Activated effector memory CD4-positive, alpha-beta T cell treated with anti-CD3 and anti-CD28 coated beads, Interleukin-2, amount 50 U/mL, for 16 hours (primary cell): ENCODE measurements at regions not wholly inside any gene's neighbourhood (a gene's known extent, or its start where the extent isn't known, plus 50 kb on each side); places are given as distances from the start of the nearest gene placed in this dataset.

Experiments used
- DNase-seq: peaks from one replicate; pipeline ENCODE4 v3.0.0-alpha.2; 2020

DNA sequence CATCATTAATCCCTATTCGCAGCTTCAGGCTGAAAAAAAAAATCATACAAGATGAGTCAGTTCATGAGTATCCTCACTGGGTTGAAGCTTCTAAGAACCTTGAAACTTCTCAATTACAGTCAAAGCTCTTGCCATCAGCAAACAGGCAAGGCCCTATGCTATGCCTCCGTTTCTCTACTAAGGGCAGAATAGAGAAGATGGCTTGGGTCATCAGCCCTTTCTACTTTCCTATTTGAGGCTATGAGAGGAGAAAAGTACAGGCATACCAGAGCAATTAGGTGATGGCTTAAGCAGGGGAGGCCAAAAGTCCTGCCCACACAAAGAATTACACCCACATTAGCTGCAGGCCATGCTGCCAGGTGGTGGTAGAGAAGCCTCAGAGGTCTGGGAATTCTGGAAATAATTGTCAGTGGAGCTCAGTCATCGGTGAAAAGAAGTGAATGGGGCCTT is 89.0 kb downstream of the MRPL46 start:
- no peak for DNase-seq

GRCh38 chr15:88377509-88377908 is 89.7 kb downstream of the MRPL46 start:
- no peak for DNase-seq

DNA sequence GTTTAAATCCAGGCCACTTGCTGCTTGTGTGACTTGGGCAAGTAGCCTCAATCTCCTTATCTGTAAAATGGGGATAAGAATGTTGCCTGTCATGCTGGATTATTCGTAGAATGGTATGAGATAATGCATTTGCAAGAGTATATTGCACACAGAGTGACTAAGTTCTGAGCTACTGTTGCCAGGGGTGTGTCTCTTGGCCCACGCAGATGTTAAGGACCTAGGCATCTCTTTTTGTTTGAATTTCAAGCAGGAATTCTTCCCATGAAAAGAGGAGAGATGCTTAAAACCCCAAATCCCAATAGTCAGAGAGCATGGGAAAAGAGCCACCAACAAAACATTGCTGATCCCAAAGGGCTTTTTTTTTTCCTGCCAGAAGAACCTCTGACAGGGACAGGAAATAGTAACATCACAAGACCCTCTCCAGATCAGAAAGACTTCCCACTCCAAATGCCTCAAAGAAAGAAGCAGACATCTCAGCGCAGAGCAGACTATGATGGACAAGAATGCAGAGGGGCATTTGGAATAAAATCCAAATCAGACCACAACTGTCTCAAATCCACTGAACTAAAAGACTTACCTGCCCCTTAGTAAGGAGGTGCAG is 90.5 kb downstream of the MRPL46 start:
- DNase-seq: no peak

DNA sequence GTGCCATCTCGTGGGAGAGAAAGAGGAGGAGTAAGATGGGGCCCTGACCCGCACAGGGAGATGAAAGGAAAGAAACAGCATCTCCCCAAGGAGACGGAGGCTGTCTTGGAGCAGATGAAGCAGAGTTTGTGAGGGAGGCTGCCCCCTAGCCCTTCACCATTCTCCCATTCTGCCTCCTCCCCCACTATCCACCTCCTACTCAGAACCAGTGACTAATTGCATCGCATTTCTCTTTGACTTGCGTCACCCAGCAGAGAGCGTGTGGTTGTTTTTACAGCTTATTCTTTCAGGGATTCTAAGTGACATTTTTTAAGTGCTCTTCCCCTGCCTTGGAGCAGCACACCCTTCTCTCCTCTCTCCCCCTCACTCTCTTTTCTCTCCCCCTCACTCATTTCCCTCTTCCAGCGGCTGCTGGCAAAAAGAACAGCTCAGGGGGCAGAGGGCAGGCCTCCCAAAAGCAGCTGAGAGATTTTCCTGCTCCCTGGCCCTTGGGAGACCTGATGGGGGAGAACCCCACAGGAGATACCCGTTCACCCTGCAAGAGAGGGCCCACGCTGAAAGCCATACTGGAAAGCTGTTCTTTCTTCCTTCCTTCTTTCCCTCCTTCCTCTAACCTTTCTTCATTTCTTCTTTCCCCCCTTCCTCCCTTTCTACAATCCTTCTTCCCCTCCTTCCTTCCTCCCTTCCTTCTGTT is 91.8 kb downstream of the MRPL46 start:
- no peak for DNase-seq

DNA sequence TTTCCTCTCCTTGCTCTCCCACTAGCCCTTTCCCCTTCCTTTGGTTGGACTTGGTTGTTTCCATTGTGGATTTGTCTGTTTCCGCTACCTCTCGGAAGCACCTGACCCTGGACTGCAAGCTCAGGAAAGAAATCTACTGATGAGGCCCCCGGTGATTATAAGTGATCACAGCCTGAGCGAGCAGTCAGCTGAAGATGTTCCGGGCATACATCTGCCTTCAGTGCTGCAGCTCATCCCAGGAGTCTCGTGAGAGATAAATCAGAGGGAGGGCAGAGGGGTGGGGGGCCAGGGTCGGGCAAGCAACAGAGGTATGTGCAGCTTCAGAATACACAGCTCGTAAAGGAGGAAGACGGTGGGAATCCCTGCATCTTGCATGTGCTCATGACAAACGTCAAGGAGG is 102.1 kb downstream of the MRPL46 start:
- DNase-seq: no peak

DNA sequence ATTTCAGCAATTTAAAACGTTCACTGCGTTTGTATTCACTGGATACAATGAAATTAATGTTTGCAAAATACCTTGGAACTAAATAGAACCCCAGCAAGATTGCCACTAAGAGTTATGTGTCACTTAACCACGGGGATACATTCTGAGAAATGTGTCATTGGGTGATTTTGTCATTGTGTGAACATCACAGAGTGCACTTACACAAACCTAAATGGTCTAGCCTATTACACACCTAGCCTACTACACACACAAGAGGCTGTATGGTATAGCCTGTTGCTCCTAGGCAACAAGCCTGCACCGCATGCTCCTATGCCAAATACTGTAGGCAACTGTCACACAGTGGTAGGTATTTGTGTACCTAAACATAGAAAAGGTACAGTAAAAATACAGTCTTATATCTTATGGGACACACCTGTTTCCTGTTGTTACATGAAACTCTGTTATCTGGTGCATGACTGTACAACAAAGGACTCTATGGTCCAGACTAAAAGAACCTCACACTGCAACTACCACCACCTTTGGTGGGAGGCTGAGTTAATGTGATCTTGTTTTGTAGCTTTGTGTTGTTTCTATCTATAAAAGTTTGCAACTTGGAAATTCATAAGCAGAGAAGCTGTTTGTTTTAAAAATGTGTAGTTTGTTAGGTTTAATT is 92.2 kb upstream of the NTRK3 start:
- DNase-seq: no peak

- DNase-seq: no peak
Measured at GRCh38 chr15:88345962-88346361, 89.4 kb upstream of the NTRK3 start.

- no peak for DNase-seq
Measured at GRCh38 chr15:88344786-88345185, 88.2 kb upstream of the NTRK3 start.

DNA sequence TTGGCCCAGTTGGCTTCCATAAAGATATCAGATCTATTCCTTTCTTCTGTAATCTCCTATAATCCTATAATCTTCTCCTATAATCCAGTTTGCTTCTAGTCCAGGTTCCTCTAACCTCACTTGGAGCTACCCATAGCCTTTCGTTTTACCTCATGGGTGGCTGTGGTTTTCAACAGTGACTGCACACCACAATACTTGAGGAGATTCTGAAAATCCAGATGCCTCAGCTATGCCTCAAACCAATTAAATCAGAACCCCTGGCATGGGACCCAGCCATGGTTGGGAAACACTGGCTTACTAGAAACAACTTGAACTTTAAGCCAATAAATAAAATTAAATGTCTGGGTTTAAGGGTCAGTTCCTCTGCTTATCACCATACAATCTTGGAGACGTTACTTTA is 86.1 kb upstream of the NTRK3 start:
- DNase-seq: no peak

DNA sequence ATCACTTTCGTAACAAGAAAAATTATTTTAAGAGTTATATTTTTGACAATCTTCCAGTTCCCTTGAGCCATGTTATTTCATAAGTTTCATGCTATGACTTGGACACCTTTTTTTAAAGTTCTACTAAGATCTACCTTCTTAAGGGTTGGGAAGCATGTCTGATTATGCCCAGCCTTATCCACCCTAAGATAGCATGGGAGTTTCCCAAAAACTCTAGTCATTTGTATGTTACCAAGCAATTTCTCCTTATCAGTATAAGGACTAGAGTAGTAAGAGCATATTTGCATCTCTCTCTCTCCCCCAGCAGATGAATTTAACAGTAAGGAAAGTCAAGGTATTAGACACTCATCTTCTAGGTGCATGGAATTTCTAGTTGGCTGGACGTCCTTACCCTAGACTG is 85.1 kb upstream of the NTRK3 start:
- no peak for DNase-seq

DNA sequence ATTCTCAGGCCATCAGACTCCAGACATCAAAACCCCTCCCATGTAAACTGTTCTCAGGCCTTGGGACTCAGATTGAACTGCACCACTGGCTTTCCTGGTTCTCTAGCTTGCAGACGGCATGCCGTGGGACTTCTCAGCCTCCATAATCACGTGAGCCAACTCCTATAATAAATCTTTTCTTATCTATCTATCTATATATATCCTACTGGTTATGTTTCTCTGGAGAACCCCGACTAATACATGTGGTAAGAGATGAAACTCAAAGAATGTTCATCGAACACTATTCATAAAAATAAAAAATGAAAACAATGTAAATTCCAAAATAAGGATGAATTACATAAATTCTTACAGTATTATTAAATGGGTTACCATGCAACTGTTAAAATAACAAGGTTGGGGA is 84.5 kb upstream of the NTRK3 start:
- no peak for DNase-seq

- no peak for DNase-seq
Measured at GRCh38 chr15:88337993-88338392, 81.5 kb upstream of the NTRK3 start.

- DNase-seq: no peak
Measured at GRCh38 chr15:88335074-88335473, 78.5 kb upstream of the NTRK3 start.

DNA sequence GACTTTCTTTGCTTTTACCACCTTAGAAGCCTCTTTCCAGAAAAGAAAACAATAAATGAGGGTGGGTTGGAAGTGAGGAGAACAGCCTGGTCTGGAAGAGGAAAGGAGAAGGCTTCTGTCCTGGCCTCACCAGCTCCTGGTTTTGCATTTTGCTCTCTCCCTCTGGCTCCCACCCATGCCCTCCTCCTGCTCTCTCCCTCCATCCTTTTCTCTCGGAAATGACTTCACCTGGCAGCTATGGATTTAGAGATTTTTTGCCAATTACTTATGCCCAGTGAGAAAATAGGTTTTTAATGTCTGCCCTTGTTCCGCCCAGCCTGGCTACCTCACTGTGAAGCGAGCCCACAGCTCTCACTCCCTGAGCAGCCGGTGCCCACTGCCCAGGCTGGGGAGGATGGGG is 77.9 kb upstream of the NTRK3 start:
- no peak for DNase-seq

DNA sequence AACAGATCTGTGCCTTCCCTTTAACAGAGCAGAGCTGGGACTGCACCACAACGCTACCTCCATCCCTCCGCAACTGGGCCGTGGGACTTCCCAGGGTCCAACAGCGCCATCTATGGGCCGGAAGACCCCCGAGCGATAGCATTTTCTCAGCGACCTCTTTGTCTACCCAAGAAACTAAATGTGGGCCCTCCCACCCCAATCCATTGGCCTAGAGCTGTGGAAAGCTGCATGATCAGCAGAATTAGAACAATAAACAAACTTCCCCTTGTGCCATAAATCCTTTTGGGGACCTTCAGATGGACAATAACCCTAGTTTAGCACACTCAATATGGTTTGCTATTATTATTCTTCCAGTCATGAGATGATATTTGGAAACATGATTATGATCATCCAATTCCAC is 74.8 kb upstream of the NTRK3 start:
- DNase-seq: peak; percentile 76

DNA sequence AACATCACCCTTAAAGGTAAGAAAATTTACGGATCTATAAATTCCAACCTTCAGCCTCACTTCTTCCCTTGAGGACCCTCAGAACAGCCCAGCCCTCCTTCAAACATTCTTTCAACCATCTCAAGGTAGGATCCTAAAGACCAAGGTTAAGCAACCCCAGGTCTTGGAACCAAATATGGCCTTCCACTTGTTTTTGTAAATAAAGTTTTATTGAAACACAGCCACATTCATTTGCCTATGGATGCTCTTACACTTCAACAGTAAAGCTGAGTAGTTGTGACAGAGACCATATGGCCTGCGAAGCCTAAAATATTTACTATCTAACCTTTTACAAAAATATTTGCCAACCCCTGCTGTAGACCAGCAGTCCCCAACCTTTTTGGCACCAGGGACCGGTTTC is 70.4 kb upstream of the NTRK3 start:
- no peak for DNase-seq

- no peak for DNase-seq
Measured at GRCh38 chr15:88324741-88325065, 68.2 kb upstream of the NTRK3 start.

DNA sequence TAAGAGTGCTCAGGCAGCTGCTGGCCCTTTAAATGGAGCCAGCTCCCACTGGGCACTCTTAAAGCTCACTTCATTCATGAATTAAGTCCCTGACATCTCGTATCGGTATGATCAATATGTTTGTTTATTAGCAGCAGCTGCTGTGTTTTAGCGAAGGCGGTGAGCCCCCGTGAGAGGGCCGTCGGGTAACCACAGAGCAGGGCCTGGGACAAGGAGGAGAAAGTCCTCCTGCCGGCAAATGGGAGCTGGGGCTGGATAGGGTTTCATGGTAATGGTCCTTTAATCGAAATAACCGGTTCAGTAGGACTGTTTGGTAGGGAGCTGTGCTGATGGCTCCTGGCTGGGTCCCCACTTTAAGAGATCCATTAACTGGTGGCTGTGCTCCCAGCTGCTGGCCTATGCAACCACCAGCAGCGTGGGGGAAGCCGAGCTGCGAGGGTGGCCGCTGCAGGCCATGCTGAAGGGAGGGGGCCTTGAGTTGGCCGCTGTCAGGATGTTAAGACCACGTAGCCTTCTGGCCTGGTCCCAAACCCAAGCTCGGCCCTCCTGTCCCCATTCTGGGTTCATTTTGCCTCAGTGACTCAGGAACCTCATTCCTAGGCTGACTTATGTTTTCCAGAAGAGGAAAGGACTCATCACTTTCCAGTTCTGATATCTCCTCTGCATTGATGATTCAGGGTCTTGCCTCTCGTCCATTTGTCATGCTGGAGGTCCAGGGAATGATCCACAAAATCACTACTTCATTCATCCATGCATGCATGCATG is 67.6 kb upstream of the NTRK3 start:
- DNase-seq: no peak

DNA sequence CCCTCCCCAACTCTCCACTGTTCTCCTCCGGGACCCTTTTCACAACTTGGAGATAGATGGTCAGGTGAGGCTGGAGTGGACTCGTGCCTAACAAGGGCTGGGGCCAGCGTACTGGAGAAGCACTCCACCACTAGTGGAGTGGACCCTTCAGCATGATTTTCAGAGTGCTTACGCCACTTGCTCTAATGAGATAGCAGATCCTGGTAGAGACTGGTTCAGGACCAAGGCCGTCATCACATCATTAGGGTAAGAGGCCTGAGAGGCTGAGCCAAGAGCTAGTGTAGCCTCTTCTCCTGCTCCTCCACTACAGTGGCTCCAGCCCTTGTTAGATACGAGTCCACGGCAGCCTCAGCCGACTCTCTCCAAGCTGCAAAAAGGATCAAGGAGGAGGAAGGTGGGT is 66.9 kb upstream of the NTRK3 start:
- no peak for DNase-seq

GRCh38 chr15:88322461-88322860 is 65.9 kb upstream of the NTRK3 start:
- no peak for DNase-seq

- DNase-seq: no peak
Measured at GRCh38 chr15:88321271-88321670, 64.7 kb upstream of the NTRK3 start.

DNA sequence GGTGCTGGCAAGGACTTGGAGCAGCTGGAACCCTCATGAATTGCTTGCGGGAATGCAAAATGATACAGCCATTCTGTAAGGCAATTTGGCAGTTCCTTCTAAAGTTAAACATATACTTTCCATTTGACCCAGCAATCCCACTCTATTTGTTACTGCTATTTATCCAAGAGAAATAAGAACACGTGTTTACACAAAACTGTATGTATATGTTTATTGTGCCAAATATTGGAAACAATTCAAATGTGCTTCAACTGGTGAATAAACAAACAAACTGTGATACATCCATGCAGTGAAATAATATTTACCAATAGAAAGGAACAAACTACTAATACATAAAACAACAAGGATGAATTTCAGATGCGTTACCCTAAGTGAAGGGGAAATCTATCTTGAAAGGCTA is 60.0 kb upstream of the NTRK3 start:
- DNase-seq: no peak

DNA sequence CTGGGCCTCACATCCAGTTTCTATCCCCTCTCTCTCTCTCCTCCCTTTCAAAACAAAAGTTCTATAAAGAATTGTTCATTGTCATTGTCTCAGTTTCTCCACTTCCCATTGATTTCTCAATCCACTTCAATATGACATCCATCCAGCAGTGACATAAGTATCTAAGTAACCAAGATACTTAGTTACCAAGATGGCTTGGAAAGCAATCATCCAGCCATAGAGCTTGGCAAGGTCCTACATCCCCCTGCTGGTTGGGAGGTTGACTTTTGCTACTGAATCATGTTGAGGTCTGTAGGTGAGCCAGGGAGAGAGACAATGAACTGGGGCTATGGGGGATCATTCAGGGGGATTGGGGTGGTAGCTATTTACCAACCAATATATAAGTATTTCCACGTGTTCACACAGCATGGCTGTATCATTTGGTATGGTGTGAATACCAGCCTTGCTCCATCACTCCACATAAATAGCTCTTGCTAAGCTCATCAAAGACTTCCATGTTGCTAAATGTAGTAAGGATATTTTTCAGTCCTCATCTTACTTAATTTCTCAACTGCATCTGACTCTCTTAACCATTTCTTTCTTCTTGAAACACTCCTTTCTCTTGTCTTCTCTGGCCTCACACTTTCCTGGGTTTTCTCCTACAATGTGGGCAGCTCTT is 58.8 kb upstream of the NTRK3 start:
- no peak for DNase-seq
